Loucy (cell line): ENCODE measurements at regions not wholly inside any gene's neighbourhood (a gene's known extent, or its start where the extent isn't known, plus 50 kb on each side); places are given as distances from the start of the nearest gene placed in this dataset.

Experiments
- EZH2phosphoT487 ChIP-seq: fragments of 200-600 bp; IDR thresholded peaks from 2 replicates; pipeline ENCODE4 v1.6.1; 2018; ENCODE audit warnings: antibody characterized with exemption, mild to moderate bottlenecking, moderate library complexity, borderline replicate concordance
- TF ChIP-seq, protein P1 (sequence below): fragments of 200-600 bp; sonication (generic); conservative IDR thresholded peaks from 2 replicates; pipeline ENCODE4 v1.5.1; 2014; ENCODE audit warnings: mild to moderate bottlenecking, antibody characterized with exemption, low read length

DNA sequence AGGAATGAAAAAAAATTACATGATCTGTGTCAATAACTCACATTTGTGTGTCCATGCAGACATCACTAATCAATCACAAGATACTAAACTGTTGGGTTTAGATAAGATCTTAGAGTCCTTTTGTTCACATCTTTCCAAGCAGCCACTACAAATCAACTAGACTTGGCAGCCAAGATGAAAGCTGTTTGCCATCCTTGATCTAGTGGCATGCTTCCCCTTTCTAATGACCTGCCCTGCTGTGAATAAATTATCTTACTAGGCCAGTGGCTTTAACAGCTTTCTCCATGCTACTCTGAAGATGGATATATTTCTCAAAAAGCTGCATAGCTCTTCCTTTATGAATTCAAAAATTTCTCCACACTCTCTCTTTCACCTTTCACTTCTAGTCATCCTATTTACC lies 1338.0 kb upstream of the ACVR2A start:
- TF ChIP-seq, protein P1, sequence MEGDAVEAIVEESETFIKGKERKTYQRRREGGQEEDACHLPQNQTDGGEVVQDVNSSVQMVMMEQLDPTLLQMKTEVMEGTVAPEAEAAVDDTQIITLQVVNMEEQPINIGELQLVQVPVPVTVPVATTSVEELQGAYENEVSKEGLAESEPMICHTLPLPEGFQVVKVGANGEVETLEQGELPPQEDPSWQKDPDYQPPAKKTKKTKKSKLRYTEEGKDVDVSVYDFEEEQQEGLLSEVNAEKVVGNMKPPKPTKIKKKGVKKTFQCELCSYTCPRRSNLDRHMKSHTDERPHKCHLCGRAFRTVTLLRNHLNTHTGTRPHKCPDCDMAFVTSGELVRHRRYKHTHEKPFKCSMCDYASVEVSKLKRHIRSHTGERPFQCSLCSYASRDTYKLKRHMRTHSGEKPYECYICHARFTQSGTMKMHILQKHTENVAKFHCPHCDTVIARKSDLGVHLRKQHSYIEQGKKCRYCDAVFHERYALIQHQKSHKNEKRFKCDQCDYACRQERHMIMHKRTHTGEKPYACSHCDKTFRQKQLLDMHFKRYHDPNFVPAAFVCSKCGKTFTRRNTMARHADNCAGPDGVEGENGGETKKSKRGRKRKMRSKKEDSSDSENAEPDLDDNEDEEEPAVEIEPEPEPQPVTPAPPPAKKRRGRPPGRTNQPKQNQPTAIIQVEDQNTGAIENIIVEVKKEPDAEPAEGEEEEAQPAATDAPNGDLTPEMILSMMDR, result no peak
- TF ChIP-seq EZH2phosphoT487, result no peak
